HUES48 (cell line): ENCODE measurements at regions not wholly inside any gene's neighbourhood (a gene's known extent, or its start where the extent isn't known, plus 50 kb on each side); places are given as distances from the start of the nearest gene placed in this dataset.
"Not testable (repeated sequence)": the region's sequence is repeated elsewhere in the genome, so short reads cannot be mapped to it uniquely, and the experiment has no call there.

ENCODE experiments used
- H3K27ac ChIP-seq: one replicate; pipeline ENCODE4 v1.7.0; 2013; ENCODE audit warnings: low read depth, low read length, inconsistent platforms
- H3K27me3 ChIP-seq: 2 replicates; pipeline ENCODE4 v1.6.1; 2013; ENCODE audit warnings: mild to moderate bottlenecking, low read length; ENCODE audit not compliant: control insufficient read depth, insufficient read depth
- H3K36me3 ChIP-seq: 2 replicates; pipeline ENCODE4 v1.6.1; 2013; ENCODE audit warnings: low read length; ENCODE audit not compliant: control insufficient read depth, insufficient read depth
- H3K4me1 ChIP-seq: 2 replicates; pipeline ENCODE4 v1.6.1; 2013; ENCODE audit warnings: mild to moderate bottlenecking, low read length; ENCODE audit not compliant: control insufficient read depth, insufficient read depth
- H3K4me3 ChIP-seq: 2 replicates; pipeline ENCODE4 v1.5.1; 2013; ENCODE audit warnings: mild to moderate bottlenecking, low read depth, low read length
- H3K9ac ChIP-seq: 2 replicates; pipeline ENCODE4 v1.6.1; 2013; ENCODE audit warnings: mild to moderate bottlenecking, low read depth, low read length, moderate library complexity
- H3K9me3 ChIP-seq: 2 replicates; pipeline ENCODE4 v1.6.1; 2013; ENCODE audit warnings: low read length; ENCODE audit not compliant: control insufficient read depth, insufficient read depth

DNA sequence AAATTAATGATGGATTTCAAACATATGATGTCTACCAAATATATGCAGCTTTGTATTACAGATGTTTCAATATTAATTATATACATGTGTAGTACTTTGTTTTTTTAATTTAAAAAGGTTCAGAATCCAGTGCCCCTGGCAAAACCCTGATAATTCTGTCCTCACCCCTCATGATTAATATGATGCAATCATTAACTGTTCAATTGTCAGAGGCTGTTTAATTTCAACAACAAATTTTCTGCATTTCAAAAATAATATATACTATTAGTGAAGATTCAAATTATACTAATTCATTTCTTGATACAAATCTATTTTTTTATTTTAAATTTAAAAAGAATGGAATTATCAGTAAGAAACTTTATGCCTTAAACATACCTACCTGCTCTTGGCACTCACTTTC is 162.6 kb downstream of the HHIPL2 start:
- Histone ChIP-seq H3K27me3 (no peaks in the 10 kb centered on the region), H3K9ac (no peak overlapping the region), H3K36me3 (no peaks in the 10 kb centered on the region), H3K4me1 (no peaks in the 10 kb centered on the region), H3K4me3 (no peak overlapping the region), H3K9me3 (no peaks in the 10 kb centered on the region), H3K27ac (no peak overlapping the region)

DNA sequence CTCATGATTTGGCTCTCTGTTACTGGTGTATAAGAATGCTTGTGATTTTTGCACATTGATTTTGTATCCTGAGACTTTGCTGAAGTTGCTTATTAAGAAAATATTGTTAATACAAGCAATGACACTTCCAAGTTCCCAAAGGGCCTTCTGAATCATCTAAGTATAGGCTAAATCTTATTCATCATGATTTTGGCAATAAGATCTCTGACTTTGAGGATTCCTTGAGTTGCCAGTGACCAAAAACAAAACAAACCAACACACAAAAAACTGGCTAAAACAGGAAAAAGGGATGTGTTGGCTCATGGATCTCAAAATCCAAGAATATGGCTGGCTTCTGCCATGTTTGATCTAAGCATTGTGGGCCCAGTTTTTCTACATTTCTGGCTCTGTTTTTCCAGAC is 163.4 kb downstream of the HHIPL2 start:
- Histone ChIP-seq H3K27me3 (no peaks in the 10 kb centered on the region), H3K27ac (no peak overlapping the region), H3K9me3 (no peaks in the 10 kb centered on the region), H3K4me1 (no peaks in the 10 kb centered on the region), H3K36me3 (no peaks in the 10 kb centered on the region), H3K9ac (no peak overlapping the region), H3K4me3 (no peak overlapping the region)

DNA sequence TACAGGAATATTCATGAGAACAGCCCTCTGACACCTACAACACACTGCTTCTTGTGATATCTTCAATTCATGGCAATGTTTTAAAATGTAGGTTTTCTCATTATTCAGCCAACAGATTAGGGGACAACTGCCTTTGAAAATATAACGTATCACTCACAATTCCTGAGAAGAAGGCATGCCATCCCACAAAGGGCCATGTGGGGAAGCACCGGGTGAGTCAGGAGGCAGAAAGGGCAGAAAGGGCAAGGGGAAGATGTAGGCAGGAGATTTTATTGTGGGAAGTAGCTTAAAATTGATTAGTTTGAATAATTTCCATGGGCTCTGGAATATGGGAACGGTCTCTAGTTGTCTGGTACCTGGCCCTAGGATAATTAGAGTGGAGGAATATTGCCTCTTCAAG is 165.7 kb downstream of the HHIPL2 start:
- Histone ChIP-seq H3K27ac (no peak overlapping the region), H3K9ac (no peak overlapping the region), H3K4me3 (no peak overlapping the region), H3K9me3 (no peaks in the 10 kb centered on the region), H3K4me1 (no peaks in the 10 kb centered on the region), H3K27me3 (no peaks in the 10 kb centered on the region), H3K36me3 (no peaks in the 10 kb centered on the region)

DNA sequence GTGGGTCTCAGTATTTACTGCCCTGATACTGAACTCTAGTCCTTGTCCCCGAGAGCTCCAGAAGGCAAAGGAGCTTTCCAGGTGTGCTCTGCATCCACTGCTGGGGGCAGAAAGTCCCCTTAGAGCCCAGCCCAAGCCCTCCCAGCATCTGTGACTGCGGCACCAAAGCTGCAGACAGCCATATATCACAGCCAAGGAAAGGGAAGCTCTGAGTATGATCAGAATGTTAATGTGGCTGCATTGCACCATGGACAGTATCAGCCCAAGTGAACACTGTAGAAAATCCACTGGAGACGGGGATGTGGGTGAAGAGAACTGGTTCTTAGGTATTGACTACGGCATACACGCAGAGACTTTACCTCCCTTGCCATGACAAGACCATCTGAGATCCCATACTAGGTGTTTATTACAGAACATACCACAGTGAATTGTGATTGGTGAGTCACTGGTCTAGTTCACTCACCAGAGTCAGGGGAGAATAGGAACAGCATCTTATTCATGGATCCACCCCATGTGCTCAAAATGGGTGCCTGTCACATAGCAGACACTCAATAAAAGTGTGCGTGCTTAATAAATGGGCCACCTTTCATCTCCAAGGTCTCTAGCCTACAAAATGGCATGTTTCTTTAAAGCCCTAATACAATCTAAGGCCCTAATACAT is 170.3 kb downstream of the HHIPL2 start:
- Histone ChIP-seq H3K27ac (no peak overlapping the region), H3K9me3 (no peaks in the 10 kb centered on the region), H3K27me3 (no peaks in the 10 kb centered on the region), H3K36me3 (no peaks in the 10 kb centered on the region), H3K9ac (no peak overlapping the region), H3K4me1 (no peaks in the 10 kb centered on the region), H3K4me3 (no peak overlapping the region)

DNA sequence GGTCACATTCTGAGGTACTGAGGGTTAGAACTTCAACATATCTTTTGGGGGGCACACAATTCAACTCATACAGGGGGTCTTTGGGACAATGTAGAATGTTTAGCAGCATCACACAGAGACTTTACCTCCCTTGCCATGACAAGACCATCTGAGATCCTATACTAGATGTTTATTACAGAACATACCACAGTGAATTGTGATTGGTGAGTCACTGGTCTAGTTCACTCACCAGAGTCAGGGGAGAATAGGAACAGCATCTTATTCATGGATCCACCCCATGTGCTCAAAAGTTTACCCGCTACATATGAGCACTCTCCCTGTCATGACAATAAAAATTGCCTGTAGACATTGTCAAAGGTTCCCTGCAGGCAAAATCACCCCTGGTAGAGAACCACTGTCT is 171.1 kb downstream of the HHIPL2 start:
- H3K27ac ChIP-seq, H3K4me3 ChIP-seq, H3K9ac ChIP-seq, H3K36me3 ChIP-seq, H3K4me1 ChIP-seq, H3K9me3 ChIP-seq, H3K27me3 ChIP-seq: not testable (repeated sequence)

DNA sequence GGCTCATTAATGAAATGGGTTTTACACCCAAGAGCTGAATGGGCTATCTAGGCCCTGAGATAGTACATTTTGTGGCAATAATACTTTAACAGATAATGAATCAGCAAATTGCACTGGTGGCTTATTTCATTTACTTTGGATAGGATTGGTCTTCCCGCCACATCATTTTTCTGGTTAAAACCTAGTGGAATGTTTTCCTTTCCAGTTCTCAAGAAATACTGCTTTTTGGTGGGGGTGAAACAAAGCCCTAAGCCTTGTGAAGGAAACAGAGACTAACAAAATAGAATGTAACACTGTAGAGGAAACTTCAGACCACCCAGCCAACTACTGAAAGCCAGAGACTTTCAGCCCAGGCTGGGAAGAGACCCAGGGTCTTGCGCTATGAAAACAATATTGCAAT is 172.2 kb downstream of the HHIPL2 start:
- Histone ChIP-seq H3K36me3 (no peaks in the 10 kb centered on the region), H3K4me3 (no peak overlapping the region), H3K9ac (no peak overlapping the region), H3K27me3 (no peaks in the 10 kb centered on the region), H3K27ac (no peak overlapping the region), H3K9me3 (no peaks in the 10 kb centered on the region), H3K4me1 (no peaks in the 10 kb centered on the region)

DNA sequence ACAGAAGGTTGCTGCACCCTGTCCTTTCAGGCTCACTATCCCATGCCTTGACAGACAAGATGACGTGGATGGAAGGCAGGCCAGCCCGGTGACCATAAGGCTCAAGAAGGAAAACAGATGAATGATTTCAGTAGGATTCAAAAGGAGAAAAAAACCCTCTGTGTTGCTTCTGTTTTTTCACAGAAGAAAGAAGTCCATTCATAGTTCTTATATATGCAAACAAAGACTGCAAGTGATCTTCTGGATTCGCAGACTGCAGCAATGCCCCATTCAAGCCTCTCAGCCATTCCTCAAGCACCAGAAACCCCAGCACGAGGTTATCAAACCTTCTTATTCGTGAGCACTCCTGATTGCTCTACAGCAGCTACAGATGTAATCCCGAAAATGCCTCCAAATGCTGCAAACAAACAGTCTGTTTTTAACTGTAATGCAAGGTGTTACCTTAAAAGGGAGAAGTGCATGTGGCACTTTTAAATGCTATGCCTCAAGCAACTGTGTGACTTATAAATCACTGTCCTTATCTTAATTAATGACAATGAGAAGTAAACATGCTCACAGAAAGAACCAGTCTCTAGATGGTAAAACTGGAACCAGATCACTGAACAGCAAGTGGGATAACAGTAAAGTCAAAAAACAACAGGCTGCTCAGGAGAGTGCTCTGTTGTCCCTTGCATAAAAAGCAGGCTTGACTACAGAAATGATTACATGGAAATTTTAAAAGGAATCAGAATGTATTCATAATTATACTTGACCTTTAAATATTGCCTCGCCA is 173.9 kb downstream of the HHIPL2 start:
- H3K9ac ChIP-seq = no peak overlapping the region
- no peaks in the 10 kb centered on the region for H3K9me3 ChIP-seq
- no peaks in the 10 kb centered on the region for H3K4me1 ChIP-seq
- H3K27me3 ChIP-seq = no peaks in the 10 kb centered on the region
- H3K36me3 ChIP-seq = no peaks in the 10 kb centered on the region
- H3K4me3 ChIP-seq = no peak overlapping the region
- no peak overlapping the region for H3K27ac ChIP-seq

DNA sequence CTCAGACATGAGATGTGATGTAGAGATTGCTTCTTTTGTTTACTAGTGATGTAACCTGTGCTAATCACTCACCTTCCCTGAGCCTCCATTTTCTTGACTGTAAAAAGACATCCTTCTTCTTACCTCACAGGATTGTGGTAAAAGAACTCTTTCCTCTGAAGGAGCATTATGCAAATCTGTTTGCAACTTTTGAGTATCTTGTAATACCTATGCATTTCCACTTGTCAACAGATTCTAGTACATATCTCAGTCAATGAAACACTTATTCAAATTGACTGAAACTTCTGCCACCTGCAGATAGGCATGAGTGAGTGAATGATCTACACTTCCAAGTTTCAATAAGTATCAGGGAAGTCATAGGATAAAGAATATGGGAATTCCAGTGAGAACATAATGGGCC is 174.7 kb downstream of the HHIPL2 start:
- H3K9ac ChIP-seq = no peak overlapping the region
- no peaks in the 10 kb centered on the region for H3K36me3 ChIP-seq
- H3K9me3 ChIP-seq = no peaks in the 10 kb centered on the region
- no peaks in the 10 kb centered on the region for H3K4me1 ChIP-seq
- H3K27me3 ChIP-seq = no peaks in the 10 kb centered on the region
- H3K27ac ChIP-seq = no peak overlapping the region
- H3K4me3 ChIP-seq = no peak overlapping the region

DNA sequence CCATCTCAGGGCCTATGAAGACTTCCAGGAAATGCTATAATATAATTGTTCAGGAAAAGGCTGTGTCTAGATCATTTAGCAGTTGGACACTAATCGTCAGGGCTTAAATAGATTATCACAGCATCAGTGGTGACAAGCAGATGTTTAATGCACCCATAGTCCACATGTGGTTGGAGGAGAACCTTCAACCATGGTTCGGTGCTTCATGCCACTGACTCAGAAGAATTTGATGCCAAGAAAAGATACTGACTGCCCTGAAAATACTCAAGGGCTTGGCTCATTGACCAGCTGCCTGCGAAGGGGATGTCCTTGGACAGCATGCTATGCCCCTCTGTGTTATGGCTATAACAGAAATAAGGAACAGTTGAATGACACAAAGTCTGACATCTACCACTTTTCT is 175.7 kb downstream of the HHIPL2 start:
- Histone ChIP-seq H3K9ac (no peak overlapping the region), H3K27me3 (no peaks in the 10 kb centered on the region), H3K4me3 (no peak overlapping the region), H3K27ac (no peak overlapping the region), H3K4me1 (no peaks in the 10 kb centered on the region), H3K36me3 (no peaks in the 10 kb centered on the region), H3K9me3 (no peaks in the 10 kb centered on the region)

DNA sequence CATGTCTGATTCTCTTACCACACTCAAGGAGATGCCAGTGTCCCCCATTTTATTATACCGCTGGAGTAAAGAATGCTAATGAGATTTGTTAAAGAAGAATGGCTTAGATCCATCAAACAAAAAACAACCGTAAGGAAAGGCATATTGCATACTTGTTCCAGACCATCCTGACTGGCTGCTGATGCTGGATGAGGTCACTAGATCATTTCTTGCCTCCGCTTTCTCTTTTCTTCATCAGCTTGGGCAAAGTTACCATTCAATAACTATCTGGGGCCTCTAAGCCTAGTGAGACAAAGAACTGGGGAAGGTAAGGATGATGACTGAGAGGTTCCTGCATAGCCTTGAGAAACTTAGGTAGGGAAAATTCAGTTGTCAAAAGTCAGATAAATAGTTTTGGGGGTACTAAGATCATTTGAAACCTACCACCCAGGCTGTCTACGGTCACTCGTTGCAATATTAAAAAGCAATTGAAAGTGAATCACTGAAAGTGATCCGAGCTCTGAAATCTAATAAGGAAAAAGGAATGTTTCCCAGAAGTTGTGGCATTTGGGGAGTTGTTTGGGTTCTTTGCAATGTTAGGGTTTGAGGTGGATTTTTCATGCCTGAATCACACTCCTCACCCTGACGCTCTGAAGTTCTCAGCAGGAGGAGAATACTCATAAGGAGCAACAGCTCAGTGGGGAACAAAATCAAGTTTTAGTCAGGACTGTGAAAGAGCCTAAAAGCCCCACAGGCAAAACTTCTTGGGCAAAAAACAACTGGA is 176.8 kb downstream of the HHIPL2 start:
- Histone ChIP-seq H3K36me3 (no peaks in the 10 kb centered on the region), H3K9me3 (no peaks in the 10 kb centered on the region), H3K4me3 (no peak overlapping the region), H3K4me1 (no peaks in the 10 kb centered on the region), H3K27me3 (no peaks in the 10 kb centered on the region), H3K27ac (peak overlapping the region; percentile 14), H3K9ac (no peak overlapping the region)
